ENCODE measurements at regions not wholly inside any gene's neighbourhood (a gene's known extent, or its start where the extent isn't known, plus 50 kb on each side); places are given as distances from the start of the nearest gene placed in this dataset.

DNA sequence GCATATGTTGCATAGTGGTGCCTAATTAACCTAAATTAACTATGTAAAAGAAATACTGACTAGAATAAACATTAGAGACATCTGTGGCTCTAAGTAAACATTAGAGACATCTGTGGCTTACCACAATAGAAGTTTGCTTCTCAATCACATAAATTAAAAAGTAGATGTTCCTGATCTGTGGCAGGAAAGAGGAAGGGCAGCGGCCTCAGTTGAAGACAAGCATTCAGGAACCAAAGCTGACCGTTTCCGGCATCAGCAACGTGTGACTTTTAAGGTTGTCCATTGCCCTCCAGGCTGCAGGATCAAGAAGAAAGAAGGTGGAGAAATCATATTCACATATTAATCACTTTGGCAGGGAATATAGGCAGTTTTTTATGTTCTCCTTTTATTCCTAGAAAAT lies 336.3 kb upstream of the TRAM1L1 start:
- H3K9ac ChIP-seq (replicated peaks; ENCODE audit: extremely low read depth, insufficient read depth, low read length) = no peak overlapping the region
- dilution Hi-C loops (cut with MboI; ENCODE audit: extremely low pct_ligation_motif_present, low sequenced_read_pairs) (no loop called here), intact Hi-C loops (cut with micrococcal nuclease) (no loop called here)
- H3K36me3 ChIP-seq (ENCODE audit: control insufficient read depth in 2 of 2, extremely low read depth in 1 of 2, insufficient read depth in 2 of 2, low read length in 2 of 2) = no peaks in the 10 kb centered on the region
- TF ChIP-seq POLR2AphosphoS5 (IDR thresholded peaks at IDR 0.05; ENCODE audit: insufficient read depth, low read depth, low read length) (no peak), MYC (IDR thresholded peaks at IDR 0.05; ENCODE audit: low read depth, low read length) (no peak), POLR2A (IDR thresholded peaks at IDR 0.05; ENCODE audit: low read depth, low read length) (no peak), EZH2 (IDR thresholded peaks at IDR 0.05; ENCODE audit: borderline replicate concordance, low read depth, low read length, severe bottlenecking) (no peak), FOS (IDR thresholded peaks at IDR 0.05; ENCODE audit: borderline replicate concordance, insufficient read depth, low read length) (no peak), JUN (IDR thresholded peaks at IDR 0.05; ENCODE audit: borderline replicate concordance, insufficient read depth, insufficient read length, low read depth) (no peak), GATA2 (IDR thresholded peaks at IDR 0.05; ENCODE audit: insufficient read depth, insufficient read length, low read depth, low read length) (no peak)
- TF ChIP-seq, protein P1, sequence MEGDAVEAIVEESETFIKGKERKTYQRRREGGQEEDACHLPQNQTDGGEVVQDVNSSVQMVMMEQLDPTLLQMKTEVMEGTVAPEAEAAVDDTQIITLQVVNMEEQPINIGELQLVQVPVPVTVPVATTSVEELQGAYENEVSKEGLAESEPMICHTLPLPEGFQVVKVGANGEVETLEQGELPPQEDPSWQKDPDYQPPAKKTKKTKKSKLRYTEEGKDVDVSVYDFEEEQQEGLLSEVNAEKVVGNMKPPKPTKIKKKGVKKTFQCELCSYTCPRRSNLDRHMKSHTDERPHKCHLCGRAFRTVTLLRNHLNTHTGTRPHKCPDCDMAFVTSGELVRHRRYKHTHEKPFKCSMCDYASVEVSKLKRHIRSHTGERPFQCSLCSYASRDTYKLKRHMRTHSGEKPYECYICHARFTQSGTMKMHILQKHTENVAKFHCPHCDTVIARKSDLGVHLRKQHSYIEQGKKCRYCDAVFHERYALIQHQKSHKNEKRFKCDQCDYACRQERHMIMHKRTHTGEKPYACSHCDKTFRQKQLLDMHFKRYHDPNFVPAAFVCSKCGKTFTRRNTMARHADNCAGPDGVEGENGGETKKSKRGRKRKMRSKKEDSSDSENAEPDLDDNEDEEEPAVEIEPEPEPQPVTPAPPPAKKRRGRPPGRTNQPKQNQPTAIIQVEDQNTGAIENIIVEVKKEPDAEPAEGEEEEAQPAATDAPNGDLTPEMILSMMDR (IDR thresholded peaks at IDR 0.05; ENCODE audit: extremely low read depth in 1 of 2, insufficient read depth in 1 of 2, low read depth in 1 of 2, low read length in 2 of 2) = no peak
- TF ChIP-seq, protein P2, sequence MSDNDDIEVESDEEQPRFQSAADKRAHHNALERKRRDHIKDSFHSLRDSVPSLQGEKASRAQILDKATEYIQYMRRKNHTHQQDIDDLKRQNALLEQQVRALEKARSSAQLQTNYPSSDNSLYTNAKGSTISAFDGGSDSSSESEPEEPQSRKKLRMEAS (IDR thresholded peaks at IDR 0.05; ENCODE audit: insufficient read depth, insufficient read length) = no peak
- H3K79me2 ChIP-seq (ENCODE audit: control insufficient read depth, insufficient read depth, low read length) = no peaks in the 10 kb centered on the region
- no peaks in the 10 kb centered on the region for H3K4me1 ChIP-seq (ENCODE audit: control insufficient read depth, extremely low read depth, insufficient read depth, low read length)
- FAIRE-seq = no peak
- no peaks in the 10 kb centered on the region for H3K27me3 ChIP-seq (ENCODE audit: control insufficient read depth in 2 of 2, insufficient read depth in 2 of 2, low read length in 2 of 2)
- no peak overlapping the region for H3K4me3 ChIP-seq (replicated peaks in 1 of 3; ENCODE audit: insufficient read depth in 1 of 3, low read depth in 1 of 3, low read length in 3 of 3)
- no peaks in the 10 kb centered on the region for H3K9me3 ChIP-seq (replicated peaks; ENCODE audit: control insufficient read depth, insufficient read depth, low read length)
- ChIA-PET POLR2A (no interaction called here), CTCF (no interaction called here)
- no peak overlapping the region for H3K27ac ChIP-seq (ENCODE audit: insufficient read depth, low read depth, low read length)
- no peak for DNase-seq (ENCODE audit: low read depth, low spot score)
- no peak overlapping the region for H2AFZ ChIP-seq (ENCODE audit: low read depth, low read length)
- H4K20me1 ChIP-seq (replicated peaks; ENCODE audit: control insufficient read depth, extremely low read depth, insufficient read depth, low read length) = no peaks in the 10 kb centered on the region
- no peak overlapping the region for H3K4me2 ChIP-seq (ENCODE audit: insufficient read depth, low read length)
- H3K9me1 ChIP-seq (replicated peaks; ENCODE audit: control insufficient read depth, extremely low read depth, insufficient read depth, low read length) = no peaks in the 10 kb centered on the region
- BruUV-seq (replicated peaks) = no TSS peak
